Liver (tissue), 3 donors: ENCODE measurements at regions not wholly inside any gene's neighbourhood (a gene's known extent, or its start where the extent isn't known, plus 50 kb on each side); places are given as distances from the start of the nearest gene placed in this dataset.

Experiments
- RAD21 ChIP-seq, 2 donors: IDR thresholded peaks; 2 replicates each; pipeline ENCODE4 v1.6.1; 2016; ENCODE audit warnings: antibody characterized with exemption in 2 of 2, mild to moderate bottlenecking in 2 of 2
- TAF1 ChIP-seq: conservative IDR thresholded peaks from 2 replicates; pipeline ENCODE4 v1.6.1; 2016; ENCODE audit warnings: antibody characterized with exemption, mild to moderate bottlenecking
- YY1 ChIP-seq: IDR thresholded peaks from 2 replicates; pipeline ENCODE4 v1.6.1; 2016; ENCODE audit warnings: antibody characterized with exemption, mild to moderate bottlenecking
- TF ChIP-seq, protein P1 (sequence below): IDR thresholded peaks from 2 replicates; pipeline ENCODE4 v1.6.1; 2016; ENCODE audit warnings: antibody characterized with exemption
- TF ChIP-seq, protein P2 (sequence below): fragments of 150-350 bp; IDR thresholded peaks from 2 replicates; pipeline ENCODE4 v1.5.1; 2017; ENCODE audit warnings: improper control_type of control experiment, low read depth, low read length; ENCODE audit not compliant: missing input control
- TF ChIP-seq, protein P3 (sequence below): IDR thresholded peaks from 2 replicates; pipeline ENCODE4 v1.6.1; 2016; ENCODE audit warnings: antibody characterized with exemption, mild to moderate bottlenecking
- donor health status: healthy.
- donor health status: healthy.

DNA sequence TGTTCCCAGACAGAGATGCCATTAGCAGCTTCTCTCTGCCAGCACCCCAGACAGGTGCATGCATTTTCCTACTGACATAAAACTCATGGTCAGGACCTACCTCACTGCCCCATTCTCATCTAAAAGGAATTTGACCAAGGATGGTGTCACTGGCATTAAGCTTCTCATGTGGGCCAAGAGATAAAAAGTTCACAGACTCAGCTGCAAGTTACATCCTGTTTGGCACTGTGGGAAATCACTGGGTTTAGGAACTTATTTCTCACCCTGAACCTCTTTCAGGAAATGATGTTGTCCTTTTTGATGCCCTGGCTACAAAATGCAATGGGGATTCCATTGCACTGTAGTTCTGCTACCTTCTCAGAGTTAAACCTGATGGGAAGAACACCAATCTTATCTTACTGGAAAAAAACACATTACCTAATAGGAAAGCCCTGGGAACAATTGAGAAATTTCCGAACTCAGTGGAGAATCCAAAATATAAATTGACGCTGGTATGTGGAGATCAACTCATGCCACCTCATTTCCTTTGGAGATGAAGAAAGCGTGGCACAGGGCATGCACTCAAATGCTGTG lies 252.1 kb upstream of the COPS8 start:
- TF ChIP-seq RAD21 (IDR thresholded peaks at IDR 0.05) (no peak), YY1 (no peak), TAF1 (no peak)
- TF ChIP-seq, protein P1, sequence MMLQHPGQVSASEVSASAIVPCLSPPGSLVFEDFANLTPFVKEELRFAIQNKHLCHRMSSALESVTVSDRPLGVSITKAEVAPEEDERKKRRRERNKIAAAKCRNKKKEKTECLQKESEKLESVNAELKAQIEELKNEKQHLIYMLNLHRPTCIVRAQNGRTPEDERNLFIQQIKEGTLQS, result no peak
- TF ChIP-seq, protein P2, sequence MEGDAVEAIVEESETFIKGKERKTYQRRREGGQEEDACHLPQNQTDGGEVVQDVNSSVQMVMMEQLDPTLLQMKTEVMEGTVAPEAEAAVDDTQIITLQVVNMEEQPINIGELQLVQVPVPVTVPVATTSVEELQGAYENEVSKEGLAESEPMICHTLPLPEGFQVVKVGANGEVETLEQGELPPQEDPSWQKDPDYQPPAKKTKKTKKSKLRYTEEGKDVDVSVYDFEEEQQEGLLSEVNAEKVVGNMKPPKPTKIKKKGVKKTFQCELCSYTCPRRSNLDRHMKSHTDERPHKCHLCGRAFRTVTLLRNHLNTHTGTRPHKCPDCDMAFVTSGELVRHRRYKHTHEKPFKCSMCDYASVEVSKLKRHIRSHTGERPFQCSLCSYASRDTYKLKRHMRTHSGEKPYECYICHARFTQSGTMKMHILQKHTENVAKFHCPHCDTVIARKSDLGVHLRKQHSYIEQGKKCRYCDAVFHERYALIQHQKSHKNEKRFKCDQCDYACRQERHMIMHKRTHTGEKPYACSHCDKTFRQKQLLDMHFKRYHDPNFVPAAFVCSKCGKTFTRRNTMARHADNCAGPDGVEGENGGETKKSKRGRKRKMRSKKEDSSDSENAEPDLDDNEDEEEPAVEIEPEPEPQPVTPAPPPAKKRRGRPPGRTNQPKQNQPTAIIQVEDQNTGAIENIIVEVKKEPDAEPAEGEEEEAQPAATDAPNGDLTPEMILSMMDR, result no peak
- TF ChIP-seq, protein P3, sequence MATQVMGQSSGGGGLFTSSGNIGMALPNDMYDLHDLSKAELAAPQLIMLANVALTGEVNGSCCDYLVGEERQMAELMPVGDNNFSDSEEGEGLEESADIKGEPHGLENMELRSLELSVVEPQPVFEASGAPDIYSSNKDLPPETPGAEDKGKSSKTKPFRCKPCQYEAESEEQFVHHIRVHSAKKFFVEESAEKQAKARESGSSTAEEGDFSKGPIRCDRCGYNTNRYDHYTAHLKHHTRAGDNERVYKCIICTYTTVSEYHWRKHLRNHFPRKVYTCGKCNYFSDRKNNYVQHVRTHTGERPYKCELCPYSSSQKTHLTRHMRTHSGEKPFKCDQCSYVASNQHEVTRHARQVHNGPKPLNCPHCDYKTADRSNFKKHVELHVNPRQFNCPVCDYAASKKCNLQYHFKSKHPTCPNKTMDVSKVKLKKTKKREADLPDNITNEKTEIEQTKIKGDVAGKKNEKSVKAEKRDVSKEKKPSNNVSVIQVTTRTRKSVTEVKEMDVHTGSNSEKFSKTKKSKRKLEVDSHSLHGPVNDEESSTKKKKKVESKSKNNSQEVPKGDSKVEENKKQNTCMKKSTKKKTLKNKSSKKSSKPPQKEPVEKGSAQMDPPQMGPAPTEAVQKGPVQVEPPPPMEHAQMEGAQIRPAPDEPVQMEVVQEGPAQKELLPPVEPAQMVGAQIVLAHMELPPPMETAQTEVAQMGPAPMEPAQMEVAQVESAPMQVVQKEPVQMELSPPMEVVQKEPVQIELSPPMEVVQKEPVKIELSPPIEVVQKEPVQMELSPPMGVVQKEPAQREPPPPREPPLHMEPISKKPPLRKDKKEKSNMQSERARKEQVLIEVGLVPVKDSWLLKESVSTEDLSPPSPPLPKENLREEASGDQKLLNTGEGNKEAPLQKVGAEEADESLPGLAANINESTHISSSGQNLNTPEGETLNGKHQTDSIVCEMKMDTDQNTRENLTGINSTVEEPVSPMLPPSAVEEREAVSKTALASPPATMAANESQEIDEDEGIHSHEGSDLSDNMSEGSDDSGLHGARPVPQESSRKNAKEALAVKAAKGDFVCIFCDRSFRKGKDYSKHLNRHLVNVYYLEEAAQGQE, result no peak
